BJ (cell line): ENCODE measurements at regions not wholly inside any gene's neighbourhood (a gene's known extent, or its start where the extent isn't known, plus 50 kb on each side); places are given as distances from the start of the nearest gene placed in this dataset.

ENCODE experiments used
- CTCF ChIA-PET: fragments of 350-600 bp; formaldehyde crosslinking; extraction: SDS; loops from one replicate; lab custom pipeline; 2021; ENCODE audit warnings: antibody characterized with exemption, inconsistent platforms; lab: Yijun Ruan, JAX
- POLR2A ChIA-PET: fragments of 300-600 bp; sonication (Branson Sonifier 250); formaldehyde crosslinking; extraction: SDS; loops from one replicate; lab custom pipeline; 2021; ENCODE audit warnings: antibody characterized with exemption; lab: Charles Lee
- DNase-seq: peaks from one replicate; pipeline ENCODE4 v3.0.0-alpha.2; 2011; ENCODE audit warnings: low read depth
- H3K27me3 ChIP-seq: 2 replicates; pipeline ENCODE4 v1.6.0; 2011; ENCODE audit warnings: low read length; ENCODE audit not compliant: control insufficient read depth, insufficient read depth
- H3K36me3 ChIP-seq: 2 replicates; pipeline ENCODE4 v1.5.1; 2011; ENCODE audit warnings: low read length; ENCODE audit not compliant: control insufficient read depth, insufficient read depth
- H3K4me3 ChIP-seq: 2 replicates; pipeline ENCODE4 v1.5.1; 2011; ENCODE audit warnings: low read depth, mild to moderate bottlenecking, control low read depth, low read length
- CTCF ChIP-seq: IDR thresholded peaks from 2 replicates; pipeline ENCODE4 v1.5.1; 2011; ENCODE audit warnings: low read depth, mild to moderate bottlenecking, control low read depth, inconsistent platforms, low read length, moderate library complexity; ENCODE audit not compliant: insufficient read depth

- no peak for DNase-seq
- Histone ChIP-seq H3K36me3 (no peaks in the 10 kb centered on the region), H3K4me3 (no peak overlapping the region), H3K27me3 (no peaks in the 10 kb centered on the region; the same call in 1 of the 2 replicates)
- ChIA-PET CTCF (interaction anchor here (1.0 kb wide), 1 partner anchor 9 kb away, joined by 3 read pairs; no protein-coding TSS in a partner anchor), POLR2A (interaction anchor here (0.6 kb wide), 1 partner anchor 134 kb away, joined by 4 read pairs; no protein-coding TSS in a partner anchor)
- TF ChIP-seq CTCF: no peak
These were observed 252.1 kb downstream of the SEC61B start for GRCh38 chr9:99474186-99474585.

DNA sequence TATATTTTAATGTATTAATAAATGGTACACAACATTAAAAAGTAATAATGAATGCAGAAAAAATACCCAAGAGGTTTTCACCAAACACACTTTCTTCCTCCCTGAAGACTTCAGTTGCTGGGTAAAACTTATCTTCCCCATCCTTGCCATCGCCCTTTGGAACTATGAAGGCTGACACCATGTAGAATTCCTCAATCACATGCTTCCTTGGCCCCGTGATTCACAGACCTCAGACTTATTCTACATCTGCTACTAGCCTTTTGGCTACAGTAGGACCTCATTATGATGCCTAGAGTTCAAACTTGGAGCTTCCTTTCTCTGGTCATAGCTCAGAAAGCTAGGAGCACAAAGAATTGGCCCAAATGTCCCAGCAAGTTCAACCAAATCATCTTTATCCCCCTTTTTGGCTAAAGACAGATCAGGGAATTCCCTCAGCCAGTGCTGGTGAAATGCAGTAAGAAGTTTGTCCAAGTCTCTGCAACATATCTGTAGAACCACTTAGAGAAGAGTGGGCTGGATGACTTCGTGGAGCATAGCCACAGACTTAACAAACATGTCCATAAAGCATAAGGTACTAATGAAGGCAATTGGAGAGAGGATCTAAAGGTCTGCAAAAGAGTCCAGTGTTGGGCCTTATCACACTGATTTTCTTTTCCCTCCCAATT, 253.5 kb downstream of the SEC61B start:
- CTCF ChIA-PET: interaction anchor here (0.5 kb wide), 1 partner anchor 1378 kb away, joined by 4 read pairs; no protein-coding TSS in a partner anchor

GRCh38 chr9:99478469-99479027, 256.5 kb downstream of the SEC61B start:
- no peak for DNase-seq
- H3K27me3 ChIP-seq: no peaks in the 10 kb centered on the region; the same call in 1 of the 2 replicates
- TF ChIP-seq CTCF: no peak
- CTCF ChIA-PET: interaction anchor here (1.1 to 1.2 kb wide), 3 partner anchors 8 to 222 kb away, joined by 3 to 4 read pairs (median 3); no protein-coding TSS in a partner anchor
- H3K4me3 ChIP-seq: no peak overlapping the region
- H3K36me3 ChIP-seq: no peaks in the 10 kb centered on the region
- POLR2A ChIA-PET: no interaction called here

More for the DNA sequence above, 253.5 kb downstream of the SEC61B start:
- no peak for DNase-seq
- no peak overlapping the region for H3K4me3 ChIP-seq
- H3K27me3 ChIP-seq: no peaks in the 10 kb centered on the region; the same call in 1 of the 2 replicates
- no peak for TF ChIP-seq CTCF
- H3K36me3 ChIP-seq: no peaks in the 10 kb centered on the region
- POLR2A ChIA-PET: no interaction called here

DNA sequence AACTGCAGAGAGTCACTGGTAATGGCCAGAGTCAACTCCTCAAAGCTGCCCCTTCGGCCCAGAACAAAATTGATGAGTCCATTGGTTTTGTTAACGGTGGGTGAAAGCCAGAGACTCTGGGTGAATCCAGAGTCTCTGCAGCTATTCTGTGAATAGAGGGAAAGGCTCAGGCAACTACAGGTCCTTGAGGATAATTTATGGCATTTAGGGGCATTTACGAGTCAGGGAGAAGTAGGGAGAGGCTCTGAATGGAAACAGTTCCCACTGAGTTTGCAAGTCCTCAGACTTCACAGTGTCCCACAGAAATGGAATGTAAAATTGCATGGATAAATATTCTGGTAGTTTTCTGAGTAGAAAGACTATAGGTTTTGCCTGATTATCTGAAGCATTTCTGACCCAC, 257.8 kb downstream of the SEC61B start:
- no peaks in the 10 kb centered on the region for H3K27me3 ChIP-seq
- TF ChIP-seq CTCF: no peak
- ChIA-PET CTCF (no interaction called here), POLR2A (no interaction called here)
- no peaks in the 10 kb centered on the region for H3K36me3 ChIP-seq
- DNase-seq: no peak
- no peak overlapping the region for H3K4me3 ChIP-seq

GRCh38 chr9:99485459-99485858, 263.4 kb downstream of the SEC61B start:
- DNase-seq: no peak
- no peak for TF ChIP-seq CTCF
- ChIA-PET POLR2A (no interaction called here), CTCF (interaction anchor here (0.6 kb wide), 1 partner anchor 14 kb away, joined by 3 read pairs; no protein-coding TSS in a partner anchor)
- no peaks in the 10 kb centered on the region for H3K36me3 ChIP-seq
- no peaks in the 10 kb centered on the region for H3K27me3 ChIP-seq
- no peak overlapping the region for H3K4me3 ChIP-seq
